HG02642 (cell line): ENCODE measurements at regions not wholly inside any gene's neighbourhood (a gene's known extent, or its start where the extent isn't known, plus 50 kb on each side); places are given as distances from the start of the nearest gene placed in this dataset.

Experiments used
- ATAC-seq: cut with Tn5 transposase; IDR thresholded peaks from one replicate; pipeline ENCODE4 v1.9.1; 2021; ENCODE audit warnings: mild to moderate bottlenecking; ENCODE audit not compliant: unreplicated experiment, poor library complexity

- no peak for ATAC-seq
Observed at GRCh38 chr12:118835926-118836325, 145.4 kb upstream of the SRRM4 start.

DNA sequence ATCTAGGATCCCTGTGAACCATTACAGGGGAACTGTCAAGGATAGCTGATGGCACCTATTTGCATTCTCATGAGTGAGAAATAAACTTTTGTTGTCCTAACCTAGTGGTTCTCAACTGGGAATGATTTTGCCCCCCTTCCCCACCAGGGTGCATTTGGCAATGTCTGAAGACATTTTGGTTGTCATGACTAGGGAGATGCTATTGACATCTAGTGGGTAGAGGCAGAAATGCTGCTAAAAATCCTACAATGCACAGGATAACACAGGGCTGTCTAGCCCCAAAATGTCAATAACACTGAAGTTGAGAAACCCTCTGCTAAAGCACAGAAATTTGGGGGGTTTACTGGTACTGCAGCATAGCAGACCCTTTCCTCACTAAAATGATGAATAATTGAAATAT, 140.9 kb upstream of the SRRM4 start:
- ATAC-seq, result no peak

- ATAC-seq, result no peak
Observed at GRCh38 chr12:118840878-118841277, 140.5 kb upstream of the SRRM4 start.

- ATAC-seq, result no peak
Observed at GRCh38 chr12:118841588-118841987, 139.8 kb upstream of the SRRM4 start.

DNA sequence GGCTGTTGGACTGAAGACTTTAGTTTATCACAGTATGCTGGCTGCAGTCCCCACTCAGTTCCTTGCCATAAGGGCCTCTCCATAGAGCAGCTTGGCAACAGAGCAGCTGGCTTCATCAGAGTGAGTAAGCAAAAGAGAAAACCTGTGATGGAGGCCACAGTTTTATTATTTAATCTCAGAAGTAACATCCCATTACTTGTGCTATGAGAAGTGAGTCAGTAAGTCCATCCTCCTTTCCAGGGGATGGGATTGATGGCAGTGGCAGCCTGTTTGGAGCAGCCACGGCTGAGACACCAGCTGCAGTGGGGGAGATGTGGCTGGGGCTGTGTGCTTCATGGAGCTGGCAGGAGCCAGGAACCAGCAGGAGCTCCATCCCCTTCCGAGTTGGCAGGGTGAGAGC, 138.5 kb upstream of the SRRM4 start:
- no peak for ATAC-seq

DNA sequence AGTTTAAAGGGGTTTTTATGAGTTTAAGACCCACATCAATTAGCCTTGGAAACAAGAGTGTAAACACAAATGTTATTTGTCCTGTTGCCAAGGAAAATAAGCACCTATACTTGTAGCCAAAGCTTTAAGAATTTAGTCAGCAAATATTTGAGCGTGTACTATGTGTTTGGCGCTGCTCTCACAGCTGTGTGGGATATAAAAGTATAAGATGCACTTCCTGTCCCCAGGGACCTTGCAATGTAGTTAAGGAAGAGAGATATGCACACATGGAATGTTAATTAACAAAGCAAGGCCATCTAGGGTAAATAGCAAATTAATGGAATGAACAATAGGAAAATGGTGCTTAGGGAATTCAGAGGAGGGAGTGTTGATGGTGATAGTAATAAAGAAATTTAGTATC, 134.9 kb upstream of the SRRM4 start:
- ATAC-seq, result no peak

DNA sequence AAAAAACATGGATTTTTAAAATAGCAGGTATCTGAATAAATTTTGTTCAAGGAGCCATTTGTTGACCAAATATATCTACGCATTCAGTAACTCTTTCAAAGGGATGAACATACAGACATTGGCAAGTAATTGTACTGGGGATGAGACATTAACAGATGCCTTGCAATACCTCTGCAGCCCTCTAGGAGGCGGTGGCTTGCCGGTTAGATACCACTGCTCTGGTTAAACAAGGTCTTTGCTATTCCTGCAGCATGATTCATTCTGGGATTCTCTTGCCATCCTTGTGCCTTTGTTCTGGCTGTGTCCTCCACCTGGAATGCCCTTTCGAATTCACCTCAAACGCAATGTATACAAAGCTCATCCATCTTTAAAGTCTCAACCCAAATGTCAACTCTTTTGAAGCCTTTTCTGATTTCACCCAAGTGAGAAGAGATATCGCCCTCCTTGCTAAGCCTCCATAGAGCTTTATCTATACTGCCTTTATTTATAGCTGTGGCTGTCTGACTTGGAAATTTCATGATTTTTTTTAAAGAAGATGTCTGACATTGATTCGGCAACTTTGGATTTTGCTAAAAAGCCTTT, 131.0 kb upstream of the SRRM4 start:
- no peak for ATAC-seq

- ATAC-seq, result no peak
Observed at GRCh38 chr12:118851891-118852290, 129.4 kb upstream of the SRRM4 start.

GRCh38 chr12:118853634-118854033, 127.7 kb upstream of the SRRM4 start:
- ATAC-seq, result no peak

DNA sequence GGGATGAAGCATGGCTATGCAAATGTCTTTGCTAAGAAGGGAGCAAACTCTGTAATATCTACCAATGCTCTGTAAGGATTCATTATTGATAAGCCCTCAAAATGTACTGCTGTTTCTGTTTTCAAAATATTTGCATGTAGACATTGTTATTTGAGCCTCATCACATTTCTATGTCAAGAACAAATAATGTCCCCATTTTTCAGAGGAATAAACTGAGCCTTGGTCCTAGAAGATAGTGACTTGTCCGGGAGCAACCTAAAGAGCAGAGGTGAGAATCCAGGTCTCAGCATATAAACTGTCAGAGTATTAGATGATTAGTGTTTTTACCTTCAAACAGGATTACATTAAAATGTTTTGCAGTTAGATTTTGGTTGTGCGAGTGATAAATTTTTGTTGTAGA, 125.5 kb upstream of the SRRM4 start:
- ATAC-seq, result no peak

DNA sequence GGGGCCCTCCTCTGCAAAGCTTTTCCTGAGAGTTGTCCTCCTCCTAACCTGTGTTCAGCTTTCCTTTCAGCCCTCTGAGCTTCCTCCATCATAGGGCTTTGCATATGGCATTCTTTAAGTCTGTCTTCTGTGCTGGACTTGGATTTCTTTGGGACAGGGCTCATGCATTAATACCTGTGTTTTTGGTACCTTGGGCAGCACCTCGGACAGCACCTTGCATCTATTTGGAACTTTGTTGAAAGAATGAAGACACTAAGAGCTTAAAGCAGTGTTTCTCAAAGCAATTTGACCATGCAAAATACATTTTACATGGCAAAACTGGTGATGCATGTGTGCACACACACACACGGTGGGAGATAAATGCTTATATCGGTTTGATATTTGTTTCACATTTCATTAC, 115.0 kb upstream of the SRRM4 start:
- no peak for ATAC-seq

- ATAC-seq, result no peak
Observed at GRCh38 chr12:118870551-118870950, 110.8 kb upstream of the SRRM4 start.

DNA sequence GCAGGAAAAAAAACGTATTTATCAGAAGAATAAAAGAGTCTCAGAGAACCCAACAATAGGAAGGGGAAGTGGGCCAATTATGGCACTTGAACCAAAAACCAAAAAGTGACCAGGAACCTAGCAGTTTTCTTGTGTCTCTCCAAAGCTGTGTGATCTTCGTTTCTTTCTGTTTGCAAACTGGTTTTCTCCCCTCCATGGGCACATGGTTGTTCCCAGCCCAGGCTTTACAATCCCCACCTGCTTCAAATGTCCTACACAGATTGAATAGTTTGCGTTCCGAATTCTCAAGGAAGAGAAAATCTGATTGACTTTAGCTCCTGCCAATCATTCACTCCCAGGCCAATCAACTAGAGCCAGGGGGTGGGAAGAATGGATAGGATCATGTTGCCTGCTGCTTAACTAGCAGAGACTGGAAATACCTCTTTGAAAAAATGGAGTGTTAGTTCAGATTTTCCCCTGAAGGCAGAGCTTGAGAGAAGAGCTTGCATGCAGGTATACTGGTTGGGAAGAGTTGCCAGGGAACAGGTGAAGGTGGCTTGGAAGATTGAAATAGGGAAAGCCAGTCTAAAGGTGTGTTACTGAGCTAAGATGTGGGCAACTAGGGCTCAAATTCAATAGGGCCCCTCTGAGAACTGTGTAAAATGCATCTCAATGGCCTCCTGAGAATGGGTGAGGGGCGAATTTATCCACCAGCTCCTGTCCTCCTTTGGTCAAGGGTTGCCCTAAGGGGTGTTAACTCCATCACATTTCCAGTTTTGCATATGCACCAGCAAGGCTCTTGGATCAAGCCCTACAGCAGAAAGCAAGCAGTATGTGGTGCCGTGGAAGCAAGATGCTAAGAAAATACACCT, 106.4 kb upstream of the SRRM4 start:
- no peak for ATAC-seq

DNA sequence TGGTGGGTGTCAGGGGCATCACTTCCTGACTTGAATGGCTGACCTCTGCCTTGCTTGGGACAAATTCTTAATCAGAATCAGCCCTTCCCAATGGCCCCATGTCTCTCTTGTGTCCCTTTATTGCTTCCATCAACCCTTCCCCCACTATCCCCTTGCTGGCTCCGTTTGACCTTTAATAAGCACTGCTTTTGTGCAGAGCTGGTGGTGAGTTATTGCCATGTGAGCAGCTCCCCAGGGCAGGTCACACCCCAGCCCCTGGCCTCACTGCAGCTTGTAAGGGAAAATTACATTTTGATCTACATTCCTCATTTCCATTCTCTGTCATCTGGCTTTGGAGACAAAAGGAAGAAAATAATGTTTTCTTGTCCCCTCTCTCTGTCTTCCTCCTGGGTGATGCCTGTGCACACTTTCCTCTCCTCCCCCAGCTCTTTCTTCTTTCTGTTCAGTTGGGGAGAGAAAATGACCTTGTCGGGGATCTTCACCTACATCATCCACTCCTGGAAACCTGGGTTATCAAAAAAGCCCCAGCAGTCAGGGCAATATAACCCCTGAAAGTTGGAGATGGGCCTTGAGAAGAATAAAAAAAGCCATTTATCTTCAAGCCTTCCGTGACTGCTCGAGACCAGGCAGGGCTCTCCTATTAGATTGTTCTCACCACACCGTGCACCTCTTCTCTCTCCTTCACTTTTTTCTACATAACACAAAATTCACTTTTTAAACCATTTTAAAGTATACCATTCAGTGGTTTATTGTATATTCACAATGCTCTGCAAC, 100.4 kb upstream of the SRRM4 start:
- ATAC-seq, result no peak

GRCh38 chr12:118884226-118884625, 97.1 kb upstream of the SRRM4 start:
- ATAC-seq, result no peak

DNA sequence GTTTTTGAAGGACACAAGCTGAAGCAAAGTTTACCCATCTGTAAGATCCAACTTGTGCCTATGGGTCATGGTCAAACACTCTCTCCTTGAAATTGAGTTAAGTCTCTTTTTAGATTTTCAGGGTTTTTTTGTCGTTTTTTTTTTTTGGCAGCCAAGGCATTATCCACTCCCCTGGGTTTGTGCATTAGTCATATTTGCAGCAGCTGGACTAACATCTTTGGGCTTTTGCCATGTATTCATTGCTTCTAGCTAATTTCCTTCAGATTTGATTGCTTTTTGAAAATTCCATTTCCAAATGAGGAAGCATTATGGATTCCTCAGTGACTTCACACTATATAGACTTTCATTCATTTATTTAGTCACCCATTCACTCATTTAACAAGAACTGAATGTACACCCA, 80.3 kb upstream of the SRRM4 start:
- no peak for ATAC-seq

GRCh38 chr12:118908811-118909210, 72.5 kb upstream of the SRRM4 start:
- no peak for ATAC-seq

DNA sequence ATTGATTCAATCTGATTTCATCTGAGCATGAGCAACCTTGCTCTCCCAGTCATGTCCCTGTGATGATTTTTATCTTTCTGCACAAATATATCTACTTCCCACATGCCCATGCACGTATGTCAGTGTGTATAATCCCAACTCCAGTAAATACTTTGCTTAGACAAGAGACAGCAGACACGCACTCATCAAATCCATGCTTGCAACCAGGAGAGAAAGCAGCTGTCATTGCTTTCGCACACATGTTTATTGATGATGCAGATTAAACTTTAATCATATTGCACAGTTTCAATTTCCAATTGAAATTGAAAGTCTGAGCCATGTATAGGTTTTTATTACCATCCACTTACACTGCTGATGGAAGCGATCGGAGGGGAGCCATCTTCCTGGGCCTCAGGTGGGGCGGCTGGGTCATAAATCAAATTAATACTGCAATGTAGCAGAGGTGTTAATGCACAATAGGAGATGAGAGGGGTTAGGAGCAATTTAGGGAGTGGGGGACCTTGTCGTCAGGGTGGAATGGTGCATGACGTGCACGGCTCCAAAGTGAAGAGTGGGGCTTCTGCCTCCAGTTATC, 68.6 kb upstream of the SRRM4 start:
- ATAC-seq, result no peak

DNA sequence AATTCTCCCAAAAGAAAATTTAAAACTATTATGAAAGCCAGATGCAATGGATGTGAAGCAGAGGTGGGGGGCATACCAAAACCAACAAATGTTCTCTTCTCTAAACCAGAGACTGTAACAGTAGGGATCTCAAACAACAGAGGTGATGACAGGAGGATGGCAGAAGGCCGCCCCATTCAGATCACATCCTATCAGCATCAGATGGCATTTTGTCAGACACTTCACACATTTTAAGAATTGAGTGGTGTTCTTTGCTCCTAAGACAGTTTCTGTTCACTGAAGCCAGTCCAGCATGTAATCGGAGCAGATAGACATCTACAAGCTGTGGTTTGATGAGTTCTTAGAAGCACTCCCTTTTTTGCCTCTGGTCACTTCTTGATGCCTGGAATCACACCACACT, 59.6 kb upstream of the SRRM4 start:
- ATAC-seq, result no peak

GRCh38 chr12:118922405-118922804, 58.9 kb upstream of the SRRM4 start:
- ATAC-seq, result no peak

GRCh38 chr12:118925407-118925806, 55.9 kb upstream of the SRRM4 start:
- ATAC-seq, result no peak
